PC-9 (cell line): ENCODE measurements at regions not wholly inside any gene's neighbourhood (a gene's known extent, or its start where the extent isn't known, plus 50 kb on each side); places are given as distances from the start of the nearest gene placed in this dataset.

Source experiments
- EZH2 ChIP-seq: fragments of 200-600 bp; sonication (generic); IDR thresholded peaks from 2 replicates; pipeline ENCODE4 v1.8.0; 2017; ENCODE audit warnings: antibody characterized with exemption, low read depth
- TF ChIP-seq, protein P1 (sequence below): fragments of 200-600 bp; sonication (generic); conservative IDR thresholded peaks from 2 replicates; pipeline ENCODE4 v1.6.1; 2017; ENCODE audit warnings: mixed run types, antibody characterized with exemption, mild to moderate bottlenecking, moderate library complexity

DNA sequence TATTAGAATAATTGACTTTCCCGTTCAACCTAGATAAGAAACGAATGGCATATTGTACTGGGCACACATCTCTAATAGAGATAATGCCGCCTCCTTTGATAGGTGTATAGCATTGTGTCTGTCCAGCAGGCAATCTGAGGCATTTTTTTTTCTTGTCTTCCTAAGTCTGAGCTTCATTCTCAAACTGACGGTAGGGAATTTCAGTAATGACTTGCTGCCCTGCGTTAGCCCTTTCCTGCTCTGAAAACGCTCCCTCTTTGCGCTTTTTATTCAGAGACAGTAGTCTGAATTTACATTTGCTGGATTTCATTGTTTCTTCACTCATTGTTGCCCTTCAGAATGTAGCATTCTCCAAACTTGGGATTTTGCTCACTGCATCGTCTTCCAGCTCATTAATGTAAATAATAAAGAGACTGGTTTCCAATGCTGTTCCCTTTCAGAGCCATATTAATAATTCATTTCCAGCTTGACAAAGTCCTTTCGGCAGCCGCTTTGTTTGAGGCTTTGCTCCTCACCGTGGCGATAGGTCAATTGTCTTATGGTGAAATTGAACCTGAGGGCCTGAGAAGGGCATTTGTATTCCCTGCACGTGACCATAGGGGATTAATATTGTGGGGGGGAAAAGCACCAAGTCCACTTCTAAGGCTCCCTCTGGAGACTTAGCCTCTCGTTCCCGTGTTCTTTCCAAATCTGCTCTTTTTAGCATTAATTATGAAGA, 412.1 kb downstream of the SMARCA1 start:
- TF ChIP-seq, protein P1, sequence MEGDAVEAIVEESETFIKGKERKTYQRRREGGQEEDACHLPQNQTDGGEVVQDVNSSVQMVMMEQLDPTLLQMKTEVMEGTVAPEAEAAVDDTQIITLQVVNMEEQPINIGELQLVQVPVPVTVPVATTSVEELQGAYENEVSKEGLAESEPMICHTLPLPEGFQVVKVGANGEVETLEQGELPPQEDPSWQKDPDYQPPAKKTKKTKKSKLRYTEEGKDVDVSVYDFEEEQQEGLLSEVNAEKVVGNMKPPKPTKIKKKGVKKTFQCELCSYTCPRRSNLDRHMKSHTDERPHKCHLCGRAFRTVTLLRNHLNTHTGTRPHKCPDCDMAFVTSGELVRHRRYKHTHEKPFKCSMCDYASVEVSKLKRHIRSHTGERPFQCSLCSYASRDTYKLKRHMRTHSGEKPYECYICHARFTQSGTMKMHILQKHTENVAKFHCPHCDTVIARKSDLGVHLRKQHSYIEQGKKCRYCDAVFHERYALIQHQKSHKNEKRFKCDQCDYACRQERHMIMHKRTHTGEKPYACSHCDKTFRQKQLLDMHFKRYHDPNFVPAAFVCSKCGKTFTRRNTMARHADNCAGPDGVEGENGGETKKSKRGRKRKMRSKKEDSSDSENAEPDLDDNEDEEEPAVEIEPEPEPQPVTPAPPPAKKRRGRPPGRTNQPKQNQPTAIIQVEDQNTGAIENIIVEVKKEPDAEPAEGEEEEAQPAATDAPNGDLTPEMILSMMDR = no peak
- no peak for TF ChIP-seq EZH2
